OCI-LY1 (cell line): ENCODE measurements at regions not wholly inside any gene's neighbourhood (a gene's known extent, or its start where the extent isn't known, plus 50 kb on each side); places are given as distances from the start of the nearest gene placed in this dataset.

Source experiments
- H2AFZ ChIP-seq: fragments of 200-600 bp; sonication (generic), shearing (Covaris generic); 2 replicates; pipeline ENCODE4 v1.6.0; 2014; ENCODE audit warnings: antibody characterized with exemption, mild to moderate bottlenecking, low read length
- H3F3A ChIP-seq: fragments of 200-600 bp; sonication (generic), shearing (Covaris generic); 2 replicates; pipeline ENCODE4 v1.6.0; 2014; ENCODE audit warnings: mild to moderate bottlenecking, antibody characterized with exemption, low read length, moderate library complexity; ENCODE audit not compliant: insufficient read depth
- H3K27ac ChIP-seq: fragments of 200-600 bp; sonication (generic); 2 replicates; pipeline ENCODE4 v1.5.1; 2014; ENCODE audit warnings: low read length, mixed run types, mild to moderate bottlenecking, low read depth; ENCODE audit not compliant: poor library complexity, severe bottlenecking
- H3K27me3 ChIP-seq: fragments of 200-600 bp; sonication (generic); 2 replicates; pipeline ENCODE4 v1.6.0; 2014; ENCODE audit warnings: antibody characterized with exemption, mild to moderate bottlenecking, low read length, moderate library complexity; ENCODE audit not compliant: insufficient read depth
- H3K36me3 ChIP-seq: fragments of 200-600 bp; sonication (generic); 2 replicates; pipeline ENCODE4 v1.6.1; 2014; ENCODE audit warnings: mild to moderate bottlenecking, antibody characterized with exemption, low read length, moderate library complexity, mixed read lengths; ENCODE audit not compliant: insufficient read depth
- H3K4me1 ChIP-seq: fragments of 200-600 bp; sonication (generic); 2 replicates; pipeline ENCODE4 v1.5.1; 2014; ENCODE audit warnings: mild to moderate bottlenecking, low read length, moderate library complexity; ENCODE audit not compliant: insufficient read depth, severe bottlenecking
- H3K4me2 ChIP-seq: fragments of 200-600 bp; sonication (generic), shearing (Covaris generic); 2 replicates; pipeline ENCODE4 v1.6.1; 2014; ENCODE audit warnings: low read length
- H3K4me3 ChIP-seq: fragments of 200-600 bp; sonication (generic); 2 replicates; pipeline ENCODE4 v1.5.1; 2014; ENCODE audit warnings: low read length, low read depth, mild to moderate bottlenecking, mixed read lengths; ENCODE audit not compliant: poor library complexity, severe bottlenecking
- H3K79me2 ChIP-seq: fragments of 200-600 bp; shearing (Covaris generic); 2 replicates; pipeline ENCODE4 v1.6.1; 2016; ENCODE audit warnings: mixed run types, low read length, mixed read lengths; ENCODE audit not compliant: insufficient read depth
- H3K9ac ChIP-seq: fragments of 200-600 bp; sonication (generic), shearing (Covaris generic); 2 replicates; pipeline ENCODE4 v1.6.1; 2014; ENCODE audit warnings: mild to moderate bottlenecking, low read length, mixed read lengths
- H3K9me2 ChIP-seq: fragments of 200-600 bp; sonication (generic), shearing (Covaris generic); 2 replicates; pipeline ENCODE4 v1.6.1; 2014; ENCODE audit warnings: low read depth, mild to moderate bottlenecking, low read length, mixed read lengths
- H3K9me3 ChIP-seq: fragments of 200-600 bp; shearing (Covaris generic); 2 replicates; pipeline ENCODE4 v1.6.1; 2014; ENCODE audit warnings: low read length, mixed read lengths
- H4K20me1 ChIP-seq: fragments of 200-600 bp; sonication (generic), shearing (Covaris generic); 2 replicates; pipeline ENCODE4 v1.6.0; 2016; ENCODE audit warnings: mild to moderate bottlenecking, low read length; ENCODE audit not compliant: insufficient read depth
- EZH2 ChIP-seq: fragments of 200-600 bp; sonication (generic), shearing (Covaris generic); IDR thresholded peaks from 2 replicates; pipeline ENCODE4 v1.8.0; 2017; ENCODE audit warnings: borderline replicate concordance, mixed run types, mild to moderate bottlenecking, antibody characterized with exemption, low read length, moderate library complexity, mixed read lengths
- TF ChIP-seq, protein P1 (sequence below): fragments of 200-600 bp; sonication (generic), shearing (Covaris generic); IDR thresholded peaks from 2 replicates; pipeline ENCODE4 v1.5.1; 2017; ENCODE audit warnings: mild to moderate bottlenecking, antibody characterized with exemption, low read length, moderate library complexity, mixed read lengths

DNA sequence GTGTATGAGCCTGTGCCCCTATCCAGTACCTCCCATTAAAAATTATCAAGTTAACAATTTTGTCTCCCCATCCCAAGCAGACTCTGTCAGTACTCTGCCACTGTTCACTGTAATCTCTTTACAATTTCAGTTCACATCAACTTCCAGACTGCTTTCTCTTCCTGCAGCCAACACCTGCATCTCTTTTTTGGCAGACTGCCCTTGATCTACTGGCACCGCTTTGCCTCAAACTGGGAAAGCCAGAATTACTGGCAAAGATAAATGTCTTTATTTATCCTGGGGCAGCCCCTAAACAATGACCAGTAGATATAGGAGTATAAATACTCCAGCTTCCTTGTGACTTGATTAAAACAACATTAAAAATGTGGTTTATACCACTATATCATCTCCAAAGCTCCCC lies 494.1 kb downstream of the ZNF385D start:
- Histone ChIP-seq H3K79me2 (no peaks in the 10 kb centered on the region), H3K36me3 (no peaks in the 10 kb centered on the region), H3K9me3 (no peaks in the 10 kb centered on the region), H3K27ac (no peak overlapping the region), H2AFZ (no peak overlapping the region), H3K4me1 (no peaks in the 10 kb centered on the region), H3K27me3 (no peaks in the 10 kb centered on the region), H3K9ac (no peak overlapping the region), H3K4me2 (no peak overlapping the region), H3F3A (no peaks in the 10 kb centered on the region), H3K4me3 (no peak overlapping the region), H3K9me2 (no peaks in the 10 kb centered on the region), H4K20me1 (no peaks in the 10 kb centered on the region)
- TF ChIP-seq, protein P1, sequence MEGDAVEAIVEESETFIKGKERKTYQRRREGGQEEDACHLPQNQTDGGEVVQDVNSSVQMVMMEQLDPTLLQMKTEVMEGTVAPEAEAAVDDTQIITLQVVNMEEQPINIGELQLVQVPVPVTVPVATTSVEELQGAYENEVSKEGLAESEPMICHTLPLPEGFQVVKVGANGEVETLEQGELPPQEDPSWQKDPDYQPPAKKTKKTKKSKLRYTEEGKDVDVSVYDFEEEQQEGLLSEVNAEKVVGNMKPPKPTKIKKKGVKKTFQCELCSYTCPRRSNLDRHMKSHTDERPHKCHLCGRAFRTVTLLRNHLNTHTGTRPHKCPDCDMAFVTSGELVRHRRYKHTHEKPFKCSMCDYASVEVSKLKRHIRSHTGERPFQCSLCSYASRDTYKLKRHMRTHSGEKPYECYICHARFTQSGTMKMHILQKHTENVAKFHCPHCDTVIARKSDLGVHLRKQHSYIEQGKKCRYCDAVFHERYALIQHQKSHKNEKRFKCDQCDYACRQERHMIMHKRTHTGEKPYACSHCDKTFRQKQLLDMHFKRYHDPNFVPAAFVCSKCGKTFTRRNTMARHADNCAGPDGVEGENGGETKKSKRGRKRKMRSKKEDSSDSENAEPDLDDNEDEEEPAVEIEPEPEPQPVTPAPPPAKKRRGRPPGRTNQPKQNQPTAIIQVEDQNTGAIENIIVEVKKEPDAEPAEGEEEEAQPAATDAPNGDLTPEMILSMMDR, result no peak
- TF ChIP-seq EZH2, result no peak

DNA sequence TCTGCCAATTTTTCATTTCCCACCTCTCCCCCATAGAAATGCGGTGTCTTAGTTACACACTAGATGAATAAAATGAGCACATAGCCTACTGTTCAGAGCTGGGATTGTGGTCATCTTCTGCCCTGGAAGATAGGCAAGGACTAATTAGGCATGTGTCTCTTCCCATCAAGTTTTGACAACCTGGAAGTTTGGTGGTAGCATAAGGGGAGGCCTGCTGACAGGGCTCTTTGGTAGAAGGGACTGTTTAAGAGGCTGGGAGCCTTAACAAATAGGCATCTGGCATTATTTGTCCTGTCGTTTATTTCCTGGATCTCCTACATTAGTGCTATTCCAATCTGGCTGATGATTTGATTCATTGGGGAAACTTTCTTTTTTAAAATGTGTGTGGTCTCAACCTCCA lies 512.3 kb downstream of the ZNF385D start:
- H3K4me3 ChIP-seq, result no peak overlapping the region
- no peaks in the 10 kb centered on the region for H3K27me3 ChIP-seq
- no peaks in the 10 kb centered on the region for H3K9me2 ChIP-seq
- H4K20me1 ChIP-seq, result no peaks in the 10 kb centered on the region
- H3K79me2 ChIP-seq, result no peaks in the 10 kb centered on the region
- H3K9me3 ChIP-seq, result no peaks in the 10 kb centered on the region
- H3F3A ChIP-seq, result no peaks in the 10 kb centered on the region
- no peak overlapping the region for H3K27ac ChIP-seq
- no peak overlapping the region for H3K9ac ChIP-seq
- H3K36me3 ChIP-seq, result no peaks in the 10 kb centered on the region
- no peaks in the 10 kb centered on the region for H3K4me1 ChIP-seq
- no peak for TF ChIP-seq EZH2
- TF ChIP-seq, protein P1, result no peak
- H2AFZ ChIP-seq, result no peak overlapping the region
- no peak overlapping the region for H3K4me2 ChIP-seq

DNA sequence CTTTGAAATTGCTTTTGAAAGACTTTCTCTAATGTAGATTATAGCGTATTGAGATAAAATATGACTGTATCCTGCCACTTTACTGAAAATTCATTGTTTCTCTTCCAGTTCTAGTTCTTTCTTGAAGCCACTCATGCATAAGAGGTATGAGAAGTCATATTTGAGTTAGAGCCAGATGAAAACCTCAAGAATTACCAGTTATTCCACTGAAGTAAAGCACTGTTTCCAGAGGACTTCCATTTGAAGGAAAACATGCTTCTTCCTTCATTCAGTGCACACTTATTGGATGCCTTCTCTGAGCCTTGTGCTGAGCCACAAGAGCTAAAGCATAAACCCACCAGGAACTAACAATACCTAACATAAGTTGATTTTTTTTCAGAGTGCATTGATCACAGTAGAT lies 513.4 kb downstream of the ZNF385D start:
- H2AFZ ChIP-seq, result no peak overlapping the region
- H3F3A ChIP-seq, result no peaks in the 10 kb centered on the region
- TF ChIP-seq, protein P1, result no peak
- no peak for TF ChIP-seq EZH2
- no peaks in the 10 kb centered on the region for H3K79me2 ChIP-seq
- no peak overlapping the region for H3K4me2 ChIP-seq
- H3K9me3 ChIP-seq, result no peaks in the 10 kb centered on the region
- H4K20me1 ChIP-seq, result no peaks in the 10 kb centered on the region
- no peak overlapping the region for H3K4me3 ChIP-seq
- no peaks in the 10 kb centered on the region for H3K4me1 ChIP-seq
- H3K36me3 ChIP-seq, result no peaks in the 10 kb centered on the region
- H3K27me3 ChIP-seq, result no peaks in the 10 kb centered on the region
- H3K27ac ChIP-seq, result no peak overlapping the region
- no peak overlapping the region for H3K9ac ChIP-seq
- H3K9me2 ChIP-seq, result no peaks in the 10 kb centered on the region
